ENCODE measurements at regions not wholly inside any gene's neighbourhood (a gene's known extent, or its start where the extent isn't known, plus 50 kb on each side); places are given as distances from the start of the nearest gene placed in this dataset.

- TF ChIP-seq, protein P1, sequence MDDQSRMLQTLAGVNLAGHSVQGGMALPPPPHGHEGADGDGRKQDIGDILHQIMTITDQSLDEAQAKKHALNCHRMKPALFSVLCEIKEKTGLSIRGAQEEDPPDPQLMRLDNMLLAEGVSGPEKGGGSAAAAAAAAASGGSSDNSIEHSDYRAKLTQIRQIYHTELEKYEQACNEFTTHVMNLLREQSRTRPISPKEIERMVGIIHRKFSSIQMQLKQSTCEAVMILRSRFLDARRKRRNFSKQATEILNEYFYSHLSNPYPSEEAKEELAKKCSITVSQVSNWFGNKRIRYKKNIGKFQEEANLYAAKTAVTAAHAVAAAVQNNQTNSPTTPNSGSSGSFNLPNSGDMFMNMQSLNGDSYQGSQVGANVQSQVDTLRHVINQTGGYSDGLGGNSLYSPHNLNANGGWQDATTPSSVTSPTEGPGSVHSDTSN (IDR thresholded peaks at IDR 0.05): no peak
- TF ChIP-seq NFIC (IDR thresholded peaks at IDR 0.05; ENCODE audit: borderline replicate concordance) (no peak), REST (IDR thresholded peaks at IDR 0.05; ENCODE audit: low read depth, low read length) (no peak)
Observed at GRCh38 chr18:11548916-11549551, 60.4 kb upstream of the SLC35G4 start (continued).

DNA sequence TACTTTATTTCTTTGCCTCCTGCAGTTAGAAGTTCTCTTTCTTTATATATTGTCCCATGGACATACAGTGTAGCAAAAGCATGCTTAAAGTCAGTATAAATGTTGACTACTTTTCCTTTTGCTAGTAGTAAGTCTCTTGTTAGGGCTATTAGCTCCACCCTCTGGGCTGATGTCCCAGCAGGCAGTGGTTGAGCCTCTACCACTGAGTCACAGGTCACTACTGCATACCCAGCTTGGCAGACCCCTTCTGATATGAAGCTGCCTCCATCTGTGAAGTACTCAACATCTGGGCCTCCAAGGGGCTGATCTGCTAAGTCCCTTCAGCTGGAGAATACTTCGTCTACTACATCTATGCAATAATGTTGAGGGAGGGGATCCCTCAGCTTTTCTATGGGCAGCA lies 61.0 kb upstream of the SLC35G4 start:
- Histone ChIP-seq H3K79me2 (ENCODE audit: insufficient read depth) (no peaks in the 10 kb centered on the region), H3K27me3 (ENCODE audit: insufficient read depth) (peaks cover 23% of the 10 kb centered on the region; the same call in 1 of the 2 replicates), H3F3A (replicated peaks; ENCODE audit: insufficient read depth) (no peaks in the 10 kb centered on the region), H3K4me3 (ENCODE audit: low read depth in 2 of 2, low read length in 1 of 2) (no peak overlapping the region), H4K20me1 (ENCODE audit: insufficient read depth) (no peaks in the 10 kb centered on the region), H3K36me3 (replicated peaks in 1 of 2; ENCODE audit: control insufficient read depth in 1 of 2, insufficient read depth in 2 of 2, low read length in 1 of 2) (no peaks in the 10 kb centered on the region), H2AFZ (ENCODE audit: low read depth) (no peak overlapping the region), H3K9me2 (no peaks in the 10 kb centered on the region), H3K4me2 (no peak overlapping the region), H3K9ac (no peak overlapping the region), H3K27ac (ENCODE audit: low read depth in 2 of 2, low read length in 1 of 2) (no peak overlapping the region), H3K9me3 (no peaks in the 10 kb centered on the region), H3K4me1 (ENCODE audit: control insufficient read depth in 1 of 2, insufficient read depth in 2 of 2, low read depth in 1 of 2, low read length in 1 of 2) (no peaks in the 10 kb centered on the region)
- no peak for DNase-seq
- 0% methylated on average over 1 of the region's 1 CpG for WGBS (ENCODE audit: low lambda C conversion rate)
- ChIA-PET POLR2A (no interaction called here), CTCF (interaction anchor here (1.0 to 4.2 kb wide), 2 partner anchors 14 to 238 kb away, joined by 3 to 10 read pairs; no protein-coding TSS in a partner anchor)
- TF ChIP-seq CHD2 (IDR thresholded peaks at IDR 0.05; ENCODE audit: low read length, partially characterized antibody) (no peak), RFX5 (IDR thresholded peaks at IDR 0.05; ENCODE audit: low read length) (no peak), RXRA (IDR thresholded peaks at IDR 0.05; ENCODE audit: borderline replicate concordance, low read depth) (no peak), NFIC (IDR thresholded peaks at IDR 0.05; ENCODE audit: borderline replicate concordance) (no peak), RCOR1 (IDR thresholded peaks at IDR 0.05; ENCODE audit: low read length) (no peak), TAF1 (IDR thresholded peaks at IDR 0.05; ENCODE audit: borderline replicate concordance, low read depth, low read length) (no peak), ELF1 (IDR thresholded peaks at IDR 0.05) (no peak), TEAD4 (IDR thresholded peaks at IDR 0.05; ENCODE audit: borderline replicate concordance, insufficient read depth) (no peak), TCF12 (IDR thresholded peaks at IDR 0.05) (no peak)
